ENCODE measurements at regions not wholly inside any gene's neighbourhood (a gene's known extent, or its start where the extent isn't known, plus 50 kb on each side); places are given as distances from the start of the nearest gene placed in this dataset.
"Not testable (repeated sequence)": the region's sequence is repeated elsewhere in the genome, so short reads cannot be mapped to it uniquely, and the experiment has no call there.

DNA sequence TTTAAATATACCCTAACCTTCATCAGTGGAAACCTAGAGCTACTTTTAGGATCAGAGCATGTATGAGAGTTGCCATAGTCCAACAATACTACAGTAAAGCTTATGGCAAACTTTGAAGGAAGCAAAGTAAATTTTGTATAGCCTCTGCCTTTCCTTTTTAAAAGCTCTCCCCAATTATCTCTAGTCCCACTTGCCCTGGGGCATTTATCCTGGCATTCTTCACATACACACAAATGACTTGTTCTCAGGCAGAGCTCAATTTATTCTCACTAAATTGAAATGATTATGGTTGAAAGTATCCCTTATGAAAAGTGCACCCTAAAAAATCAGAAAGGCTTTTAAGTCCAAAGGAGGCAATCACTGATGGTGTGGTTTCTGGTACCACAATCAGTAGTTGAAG lies 94.1 kb upstream of the UFM1 start:
- H3K36me3 ChIP-seq = no peaks in the 10 kb centered on the region
- no peak overlapping the region for H3K4me3 ChIP-seq
- no peak overlapping the region for H3K27ac ChIP-seq
- intact Hi-C loops (cut with DNase I; ENCODE audit: low total_unique reads) = no loop called here
- H3K9me3 ChIP-seq = no peaks in the 10 kb centered on the region
- no peaks in the 10 kb centered on the region for H3K27me3 ChIP-seq (replicated peaks in 1 of 7)
- TF ChIP-seq, protein P1, sequence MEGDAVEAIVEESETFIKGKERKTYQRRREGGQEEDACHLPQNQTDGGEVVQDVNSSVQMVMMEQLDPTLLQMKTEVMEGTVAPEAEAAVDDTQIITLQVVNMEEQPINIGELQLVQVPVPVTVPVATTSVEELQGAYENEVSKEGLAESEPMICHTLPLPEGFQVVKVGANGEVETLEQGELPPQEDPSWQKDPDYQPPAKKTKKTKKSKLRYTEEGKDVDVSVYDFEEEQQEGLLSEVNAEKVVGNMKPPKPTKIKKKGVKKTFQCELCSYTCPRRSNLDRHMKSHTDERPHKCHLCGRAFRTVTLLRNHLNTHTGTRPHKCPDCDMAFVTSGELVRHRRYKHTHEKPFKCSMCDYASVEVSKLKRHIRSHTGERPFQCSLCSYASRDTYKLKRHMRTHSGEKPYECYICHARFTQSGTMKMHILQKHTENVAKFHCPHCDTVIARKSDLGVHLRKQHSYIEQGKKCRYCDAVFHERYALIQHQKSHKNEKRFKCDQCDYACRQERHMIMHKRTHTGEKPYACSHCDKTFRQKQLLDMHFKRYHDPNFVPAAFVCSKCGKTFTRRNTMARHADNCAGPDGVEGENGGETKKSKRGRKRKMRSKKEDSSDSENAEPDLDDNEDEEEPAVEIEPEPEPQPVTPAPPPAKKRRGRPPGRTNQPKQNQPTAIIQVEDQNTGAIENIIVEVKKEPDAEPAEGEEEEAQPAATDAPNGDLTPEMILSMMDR (IDR thresholded peaks at IDR 0.05 in 8 of 11, conservative IDR thresholded peaks at IDR 0.05 in 3 of 11) = no peak
- TF ChIP-seq POLR2AphosphoS5 (IDR thresholded peaks at IDR 0.05) (no peak), POLR2A (IDR thresholded peaks at IDR 0.05) (no peak)
- H3K4me1 ChIP-seq = no peaks in the 10 kb centered on the region
- no peak for DNase-seq

DNA sequence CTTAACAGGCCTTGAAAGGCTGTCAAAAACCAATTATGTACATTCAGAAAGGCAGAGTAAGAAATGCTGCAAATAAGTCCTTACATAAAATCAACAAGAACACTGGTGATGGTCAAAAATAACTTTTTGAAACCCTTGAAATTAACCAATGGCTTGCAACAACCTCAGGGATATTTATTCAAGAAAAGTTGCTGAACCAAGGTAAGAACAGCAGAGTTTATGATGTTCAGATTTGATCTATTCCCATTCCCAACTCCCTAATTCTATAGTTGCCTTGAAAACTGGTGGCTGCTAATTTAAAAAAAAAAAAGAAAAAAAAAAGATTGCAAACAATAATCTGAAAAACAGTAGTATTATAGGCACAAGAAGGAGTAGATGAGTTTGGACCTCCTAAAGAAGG lies 109.8 kb upstream of the UFM1 start:
- H3K4me1 ChIP-seq = no peaks in the 10 kb centered on the region
- H3K27ac ChIP-seq = no peak overlapping the region
- H3K27me3 ChIP-seq (replicated peaks in 1 of 7) = no peaks in the 10 kb centered on the region
- no peak for DNase-seq
- H3K4me3 ChIP-seq = no peak overlapping the region
- no peak for TF ChIP-seq POLR2A (IDR thresholded peaks at IDR 0.05)
- H3K9me3 ChIP-seq = peaks cover 0 to 13% (median 5%) of the 10 kb centered on the region in 8 donors
- H3K36me3 ChIP-seq = no peaks in the 10 kb centered on the region
- intact Hi-C loops (cut with DNase I; ENCODE audit: low total_unique reads) = no loop called here

DNA sequence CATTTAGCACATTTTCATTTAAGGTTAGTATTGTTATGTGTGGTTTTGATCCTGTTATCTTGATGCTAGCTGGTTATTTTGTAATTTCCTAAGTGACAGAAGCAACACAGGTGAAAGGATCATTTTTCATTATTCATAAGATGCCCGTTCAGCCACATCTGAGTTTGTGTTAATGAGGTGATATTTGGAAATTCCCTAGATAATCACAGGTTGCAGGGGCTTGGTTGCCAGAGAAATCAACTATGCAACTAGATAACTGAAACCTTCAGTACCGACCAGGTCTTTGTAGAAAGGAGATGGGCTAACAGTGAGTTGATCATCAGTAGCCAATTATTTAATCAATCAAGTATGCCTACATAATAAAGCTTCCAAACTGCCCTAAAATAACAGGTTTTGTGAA lies 121.3 kb upstream of the UFM1 start:
- intact Hi-C loops (cut with DNase I; ENCODE audit: low total_unique reads) = no loop called here
- no peak for DNase-seq
- no peaks in the 10 kb centered on the region for H3K36me3 ChIP-seq
- peaks cover 0 to 32% (median 10%) of the 10 kb centered on the region in 8 donors for H3K9me3 ChIP-seq
- no peaks in the 10 kb centered on the region for H3K27me3 ChIP-seq (replicated peaks in 1 of 7)
- H3K27ac ChIP-seq = no peak overlapping the region
- TF ChIP-seq POLR2A (IDR thresholded peaks at IDR 0.05) = no peak
- no peak for TF ChIP-seq POLR2AphosphoS5 (IDR thresholded peaks at IDR 0.05)
- TF ChIP-seq, protein P1 (IDR thresholded peaks at IDR 0.05 in 8 of 11, conservative IDR thresholded peaks at IDR 0.05 in 3 of 11) = no peak
- WGBS, 5 donors = 63 to 80% (median 75%) methylated on average over 2 of the region's 2 CpGs
- H3K4me1 ChIP-seq = no peaks in the 10 kb centered on the region
- no peak overlapping the region for H3K4me3 ChIP-seq

DNA sequence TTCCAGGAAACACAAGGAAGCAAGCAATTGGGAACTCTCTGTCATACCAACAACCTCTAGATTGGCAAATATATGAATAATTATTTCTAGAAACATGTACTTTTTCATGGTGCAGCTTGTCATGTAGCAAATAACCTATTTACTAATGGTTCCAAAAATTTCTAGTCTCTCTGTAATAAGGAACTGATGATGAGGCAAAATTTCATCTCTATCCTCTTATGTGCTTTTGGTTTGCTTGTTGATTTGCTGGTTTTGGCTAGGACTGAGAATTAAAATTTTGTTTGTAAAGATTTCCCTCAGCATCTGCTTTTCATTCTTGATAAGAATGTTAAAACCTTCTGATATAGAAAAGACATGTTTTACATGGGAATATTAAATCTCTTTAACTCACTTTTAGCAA lies 123.2 kb upstream of the UFM1 start:
- no peaks in the 10 kb centered on the region for H3K27me3 ChIP-seq (replicated peaks in 1 of 7)
- DNase-seq = no peak
- H3K4me3 ChIP-seq = no peak overlapping the region
- intact Hi-C loops (cut with DNase I; ENCODE audit: low total_unique reads) = no loop called here
- peaks cover 0 to 16% (median 4%) of the 10 kb centered on the region in 8 donors for H3K9me3 ChIP-seq
- no peaks in the 10 kb centered on the region for H3K36me3 ChIP-seq
- H3K4me1 ChIP-seq = no peaks in the 10 kb centered on the region
- TF ChIP-seq, protein P1 (IDR thresholded peaks at IDR 0.05 in 8 of 11, conservative IDR thresholded peaks at IDR 0.05 in 3 of 11) = no peak
- TF ChIP-seq POLR2AphosphoS5 (IDR thresholded peaks at IDR 0.05) = no peak
- TF ChIP-seq POLR2A (IDR thresholded peaks at IDR 0.05) = no peak
- no peak overlapping the region for H3K27ac ChIP-seq

DNA sequence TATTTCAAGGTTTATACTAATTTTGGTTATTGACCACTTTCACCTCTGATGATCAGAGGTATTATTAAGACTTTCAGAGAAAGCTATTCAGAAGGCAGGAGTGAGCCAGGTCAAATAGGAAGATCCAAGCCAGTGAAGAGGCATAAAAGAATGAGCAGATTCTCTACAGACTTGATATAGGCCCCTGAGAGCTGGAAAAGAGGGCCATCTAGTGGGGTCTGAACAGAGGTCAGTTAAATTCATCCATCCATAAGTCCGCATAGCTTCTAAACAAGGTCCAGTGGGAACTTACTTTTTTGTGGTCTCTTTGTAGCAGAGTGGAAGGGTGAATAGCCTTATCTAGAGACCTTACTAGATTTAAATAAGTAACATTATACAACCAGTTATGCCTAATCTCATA lies 126.6 kb upstream of the UFM1 start:
- DNase-seq = no peak
- WGBS, 5 donors = 68 to 88% (median 78%) methylated on average over 1 of the region's 1 CpG
- Histone ChIP-seq H3K4me1 (no peaks in the 10 kb centered on the region), H3K27ac (no peak overlapping the region), H3K27me3 (replicated peaks in 1 of 7) (no peaks in the 10 kb centered on the region), H3K4me3 (no peak overlapping the region), H3K36me3 (no peaks in the 10 kb centered on the region), H3K9me3 (no peaks in the 10 kb centered on the region)
- intact Hi-C loops (cut with DNase I; ENCODE audit: low total_unique reads) = no loop called here
- TF ChIP-seq, protein P1 (IDR thresholded peaks at IDR 0.05 in 8 of 11, conservative IDR thresholded peaks at IDR 0.05 in 3 of 11) = no peak
- no peak for TF ChIP-seq POLR2A (IDR thresholded peaks at IDR 0.05)
- no peak for TF ChIP-seq POLR2AphosphoS5 (IDR thresholded peaks at IDR 0.05)

DNA sequence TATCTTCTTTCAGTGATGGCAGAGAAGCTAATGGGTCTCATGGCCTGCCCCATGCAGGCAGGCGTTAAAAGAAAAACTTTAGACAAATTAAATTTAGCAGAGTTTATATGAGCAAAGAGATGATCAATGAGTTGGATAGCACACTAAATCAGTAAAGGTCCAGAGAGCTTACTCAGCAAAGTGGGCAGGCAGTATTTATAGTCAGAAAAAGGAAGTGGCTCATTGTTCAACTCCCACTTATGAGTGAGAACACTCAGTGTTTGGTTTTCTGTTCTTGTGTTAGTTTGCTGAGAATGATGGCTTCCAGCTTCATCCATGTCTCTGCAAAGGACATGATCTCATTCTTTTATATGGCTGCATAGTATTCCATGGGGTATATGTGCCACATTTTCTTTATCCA lies 128.5 kb upstream of the UFM1 start:
- intact Hi-C loops (cut with DNase I; ENCODE audit: low total_unique reads); DNase-seq; H3K27ac ChIP-seq; H3K27me3 ChIP-seq (replicated peaks in 1 of 7); H3K4me3 ChIP-seq; H3K36me3 ChIP-seq; H3K4me1 ChIP-seq; H3K9me3 ChIP-seq: not testable (repeated sequence)
- 86 to 97% (median 91%) methylated on average over 1 of the region's 1 CpG for WGBS, 5 donors

All from spleen (tissue), 11 donors.